HL-60/S4 treated with phorbol 12-myristate 13-acetate at 8.2 ng/mL for 4 days and 3 days (cell line): ENCODE measurements at regions not wholly inside any gene's neighbourhood (a gene's known extent, or its start where the extent isn't known, plus 50 kb on each side); places are given as distances from the start of the nearest gene placed in this dataset.

Experiments used
- in situ Hi-C: fragments of 300-500 bp; cut with MboI; formaldehyde crosslinking; loops from 2 replicates; pipeline ENCODE4 v1.15.0; 2022; ENCODE audit warnings: low sequenced_read_pairs

GRCh38 chr2:63776382-63776781, 65.3 kb upstream of the UGP2 start:
- in situ Hi-C loops, result no loop called here

GRCh38 chr2:63777816-63778215, 63.9 kb upstream of the UGP2 start:
- in situ Hi-C loops, result no loop called here

- in situ Hi-C loops, result no loop called here
Observed at GRCh38 chr2:63778391-63778790, 63.3 kb upstream of the UGP2 start.

GRCh38 chr2:63780518-63781155, 61.1 kb upstream of the UGP2 start:
- in situ Hi-C loops, result no loop called here

- in situ Hi-C loops, result no loop called here
Observed at GRCh38 chr2:63784461-63784860, 57.2 kb upstream of the UGP2 start.

- in situ Hi-C loops, result no loop called here
Observed at GRCh38 chr2:63785096-63785495, 56.6 kb upstream of the UGP2 start.

- in situ Hi-C loops, result no loop called here
Observed at GRCh38 chr2:63786471-63786870, 55.2 kb upstream of the UGP2 start.

- in situ Hi-C loops, result no loop called here
Observed at GRCh38 chr2:63788071-63788470, 53.6 kb upstream of the UGP2 start.

GRCh38 chr2:63789338-63790020, 52.2 kb upstream of the UGP2 start:
- in situ Hi-C loops, result no loop called here

- in situ Hi-C loops, result no loop called here
Observed at GRCh38 chr2:63790491-63790890, 51.2 kb upstream of the UGP2 start.

GRCh38 chr2:63790906-63791305, 50.8 kb upstream of the UGP2 start:
- in situ Hi-C loops, result no loop called here

GRCh38 chr2:63791387-63791786, 50.3 kb upstream of the UGP2 start:
- in situ Hi-C loops, result no loop called here
